VCaP (cell line): ENCODE measurements at regions not wholly inside any gene's neighbourhood (a gene's known extent, or its start where the extent isn't known, plus 50 kb on each side); places are given as distances from the start of the nearest gene placed in this dataset.

Experiments used
- H3K27ac ChIP-seq: fragments of 450-650 bp; 2 replicates; pipeline ENCODE4 v1.5.1; 2017
- TF ChIP-seq, protein P1 (sequence below): fragments of 450-650 bp; conservative IDR thresholded peaks from 2 replicates; pipeline ENCODE4 v1.5.1; 2017; ENCODE audit warnings: mild to moderate bottlenecking, moderate library complexity

DNA sequence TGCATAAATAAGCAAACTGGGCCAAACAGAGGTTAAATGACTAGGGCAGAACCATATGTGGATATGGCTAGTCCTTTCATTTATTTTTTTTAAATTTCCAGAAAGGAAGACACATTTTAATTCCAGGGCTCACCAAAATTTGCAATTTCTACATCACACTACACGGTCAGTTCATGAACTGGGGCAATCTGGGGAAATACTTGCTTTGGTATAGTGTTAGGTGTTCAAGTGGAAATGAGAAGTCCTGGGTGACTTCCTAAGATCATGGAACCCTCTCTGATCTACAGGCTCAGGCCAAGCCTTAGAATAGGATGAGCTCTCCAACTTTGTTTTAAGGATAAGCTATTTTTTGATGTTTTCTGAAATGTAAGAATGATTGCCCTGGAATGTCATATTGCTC is 128.6 kb upstream of the SPACA1 start:
- no peak overlapping the region for H3K27ac ChIP-seq
- TF ChIP-seq, protein P1, sequence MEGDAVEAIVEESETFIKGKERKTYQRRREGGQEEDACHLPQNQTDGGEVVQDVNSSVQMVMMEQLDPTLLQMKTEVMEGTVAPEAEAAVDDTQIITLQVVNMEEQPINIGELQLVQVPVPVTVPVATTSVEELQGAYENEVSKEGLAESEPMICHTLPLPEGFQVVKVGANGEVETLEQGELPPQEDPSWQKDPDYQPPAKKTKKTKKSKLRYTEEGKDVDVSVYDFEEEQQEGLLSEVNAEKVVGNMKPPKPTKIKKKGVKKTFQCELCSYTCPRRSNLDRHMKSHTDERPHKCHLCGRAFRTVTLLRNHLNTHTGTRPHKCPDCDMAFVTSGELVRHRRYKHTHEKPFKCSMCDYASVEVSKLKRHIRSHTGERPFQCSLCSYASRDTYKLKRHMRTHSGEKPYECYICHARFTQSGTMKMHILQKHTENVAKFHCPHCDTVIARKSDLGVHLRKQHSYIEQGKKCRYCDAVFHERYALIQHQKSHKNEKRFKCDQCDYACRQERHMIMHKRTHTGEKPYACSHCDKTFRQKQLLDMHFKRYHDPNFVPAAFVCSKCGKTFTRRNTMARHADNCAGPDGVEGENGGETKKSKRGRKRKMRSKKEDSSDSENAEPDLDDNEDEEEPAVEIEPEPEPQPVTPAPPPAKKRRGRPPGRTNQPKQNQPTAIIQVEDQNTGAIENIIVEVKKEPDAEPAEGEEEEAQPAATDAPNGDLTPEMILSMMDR, result no peak

DNA sequence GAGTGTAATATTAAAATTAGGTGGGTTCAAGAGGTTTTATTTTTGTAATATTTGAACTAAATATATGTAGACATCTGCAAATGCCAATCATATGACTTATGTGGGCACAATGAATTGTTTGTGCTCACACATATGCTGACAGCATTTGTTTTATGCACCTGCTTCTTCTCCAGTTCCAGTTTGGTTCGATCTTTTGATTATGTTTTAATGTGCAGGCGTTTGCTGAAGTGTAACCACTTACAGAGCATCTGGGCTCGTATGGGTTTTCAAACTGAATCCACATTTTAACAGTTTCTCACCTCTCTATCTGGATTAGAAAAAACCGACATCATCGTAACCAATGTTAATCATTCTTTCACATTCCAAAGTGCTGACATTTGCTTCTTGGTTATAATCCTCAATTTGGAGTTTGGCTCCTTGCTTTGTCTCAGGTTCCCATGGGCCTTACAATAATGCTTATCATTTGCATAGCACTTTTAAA is 129.1 kb upstream of the SPACA1 start:
- TF ChIP-seq, protein P1, result no peak
- H3K27ac ChIP-seq, result no peak overlapping the region

DNA sequence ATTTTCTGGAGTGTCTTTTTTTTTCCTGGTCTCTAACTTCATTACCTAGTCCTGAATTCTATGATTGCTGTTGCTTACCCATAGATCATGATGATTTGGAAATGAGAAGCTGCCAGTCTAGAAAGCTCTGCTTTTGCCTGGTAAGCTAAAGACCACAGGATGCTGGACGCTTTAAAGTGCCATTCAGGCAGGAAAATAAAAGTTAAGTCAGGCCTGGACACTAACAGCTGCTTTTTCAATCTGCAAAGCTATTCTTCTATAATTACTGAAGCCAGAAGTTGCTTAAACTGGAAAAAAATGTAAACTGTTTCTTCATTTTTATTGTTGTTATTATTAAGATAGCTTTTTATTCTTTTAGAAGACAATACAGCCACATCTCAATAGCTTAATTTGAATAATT is 129.8 kb upstream of the SPACA1 start:
- no peak overlapping the region for H3K27ac ChIP-seq
- TF ChIP-seq, protein P1, result no peak

DNA sequence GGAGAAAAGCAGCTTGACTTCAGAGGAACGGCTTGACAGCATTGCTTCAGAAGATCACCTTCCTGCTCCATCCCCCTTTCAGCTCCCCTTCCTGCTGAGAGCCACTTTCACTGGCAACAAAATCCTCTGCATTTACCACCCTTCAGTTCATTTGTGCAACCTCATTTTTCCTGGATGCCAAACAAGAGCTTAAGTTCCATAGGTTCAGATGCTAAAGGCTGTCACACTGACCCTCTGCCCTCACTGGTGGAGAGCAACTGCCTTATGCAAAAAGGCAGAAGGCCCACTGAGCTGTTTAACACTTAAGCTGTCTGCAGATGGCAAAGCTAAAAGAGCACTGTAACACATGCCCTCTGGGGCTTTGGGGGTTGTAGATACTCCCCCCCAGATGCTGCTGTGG is 131.2 kb upstream of the SPACA1 start:
- TF ChIP-seq, protein P1, result no peak
- H3K27ac ChIP-seq, result no peak overlapping the region

DNA sequence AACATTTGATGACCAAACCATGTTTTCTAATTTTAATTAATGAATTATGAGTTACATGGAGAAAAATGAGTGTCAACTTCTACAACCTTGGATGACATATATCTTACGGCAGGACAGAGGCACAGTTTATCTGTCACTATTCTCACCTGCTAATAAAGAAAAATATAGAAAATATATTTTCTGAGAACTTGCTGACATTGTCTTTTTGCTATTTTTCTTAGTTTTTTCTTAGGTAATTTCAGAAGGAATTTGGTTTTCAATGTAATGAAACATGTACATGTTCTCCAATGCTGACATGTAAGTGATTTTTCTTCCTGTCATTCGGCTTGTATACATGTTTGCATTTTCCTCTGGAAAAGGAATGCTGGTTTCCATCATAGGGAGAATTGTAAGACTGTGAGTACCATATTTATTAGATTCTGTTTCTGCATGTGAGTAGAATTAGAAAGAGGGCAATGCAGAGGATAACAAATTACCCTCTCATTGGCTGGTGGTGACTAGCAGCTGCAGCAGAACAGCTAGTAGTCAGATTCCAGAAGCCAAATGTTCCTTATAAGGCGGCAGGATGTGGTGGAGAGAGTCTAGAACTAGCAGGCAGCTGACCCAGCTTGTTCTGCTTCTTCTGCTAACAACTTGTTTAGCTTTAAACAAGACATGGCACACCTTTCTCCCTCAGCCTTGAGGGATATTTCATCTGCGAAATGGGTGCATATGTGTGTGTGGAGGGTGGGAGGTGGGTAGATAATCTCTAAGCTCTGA is 132.8 kb upstream of the SPACA1 start:
- peak overlapping the region; percentile 36; the same call in 1 of the 2 replicates for H3K27ac ChIP-seq

DNA sequence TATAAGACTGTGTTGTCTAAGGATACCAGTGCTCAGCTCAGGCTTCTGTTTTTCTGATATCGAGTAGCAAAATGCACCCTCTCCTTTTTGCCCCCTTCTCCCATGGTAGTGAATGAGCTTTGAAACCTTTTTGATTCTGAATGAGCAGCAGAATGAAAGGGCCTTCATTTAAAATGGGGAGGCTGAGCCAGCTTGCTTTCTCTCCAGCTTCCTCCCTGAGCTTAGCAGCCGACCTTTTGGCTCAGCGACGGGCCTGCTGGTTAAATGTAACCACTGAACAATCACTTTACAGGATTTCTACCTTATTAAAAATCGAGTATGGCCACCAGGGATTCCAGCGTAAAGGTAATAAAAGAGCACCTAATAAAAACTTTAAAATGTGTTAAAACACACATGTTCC is 133.7 kb upstream of the SPACA1 start:
- H3K27ac ChIP-seq, result peak overlapping the region; percentile 36; the same call in 1 of the 2 replicates
- TF ChIP-seq, protein P1, result no peak

More for the DNA sequence above, 132.8 kb upstream of the SPACA1 start:
- TF ChIP-seq, protein P1, result no peak

DNA sequence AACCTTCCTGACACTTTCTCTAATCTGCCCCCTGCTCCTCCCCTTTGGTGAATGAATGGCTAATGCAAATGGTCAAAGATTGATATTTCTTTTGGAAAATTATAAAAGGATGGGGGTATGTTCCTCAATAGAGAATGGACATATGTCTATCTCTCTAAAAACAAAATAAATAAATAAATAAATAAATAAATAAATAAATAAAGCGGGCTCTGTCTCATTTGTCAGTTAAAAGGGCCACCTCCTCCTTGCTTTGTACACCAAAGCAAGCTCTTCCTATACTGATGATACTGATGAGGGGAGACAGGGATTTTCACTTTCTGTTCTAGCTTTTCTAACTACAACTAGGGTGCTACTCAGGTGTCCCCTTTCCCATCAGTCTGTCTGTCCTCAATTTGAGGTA is 135.5 kb upstream of the SPACA1 start:
- TF ChIP-seq, protein P1, result no peak
- H3K27ac ChIP-seq, result no peak overlapping the region
